GM21529 (cell line): ENCODE measurements at regions not wholly inside any gene's neighbourhood (a gene's known extent, or its start where the extent isn't known, plus 50 kb on each side); places are given as distances from the start of the nearest gene placed in this dataset.

Source experiments
- ATAC-seq: cut with Tn5 transposase; IDR thresholded peaks from one replicate; pipeline ENCODE4 v1.9.1; 2021; ENCODE audit not compliant: unreplicated experiment

DNA sequence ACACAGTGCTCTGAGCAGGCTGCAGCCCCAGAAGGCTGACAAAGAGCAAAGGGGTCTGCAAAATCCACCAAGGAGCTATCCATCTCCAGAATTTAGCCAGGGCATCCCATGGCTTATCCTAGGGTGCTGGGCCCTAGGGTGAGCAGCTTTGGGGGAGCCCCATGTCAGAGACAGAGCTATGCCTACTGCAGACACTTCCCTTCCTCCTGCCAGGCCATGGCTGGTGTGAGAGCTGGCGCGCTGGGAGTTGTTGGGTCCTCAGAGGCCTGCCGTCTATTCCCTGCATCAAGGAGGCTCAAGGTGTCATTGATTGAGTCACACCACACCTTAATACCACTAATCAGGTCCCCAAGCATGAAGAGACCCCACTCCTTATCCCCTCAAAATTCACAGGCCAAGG lies 85.3 kb upstream of the TP53I11 start:
- no peak for ATAC-seq

DNA sequence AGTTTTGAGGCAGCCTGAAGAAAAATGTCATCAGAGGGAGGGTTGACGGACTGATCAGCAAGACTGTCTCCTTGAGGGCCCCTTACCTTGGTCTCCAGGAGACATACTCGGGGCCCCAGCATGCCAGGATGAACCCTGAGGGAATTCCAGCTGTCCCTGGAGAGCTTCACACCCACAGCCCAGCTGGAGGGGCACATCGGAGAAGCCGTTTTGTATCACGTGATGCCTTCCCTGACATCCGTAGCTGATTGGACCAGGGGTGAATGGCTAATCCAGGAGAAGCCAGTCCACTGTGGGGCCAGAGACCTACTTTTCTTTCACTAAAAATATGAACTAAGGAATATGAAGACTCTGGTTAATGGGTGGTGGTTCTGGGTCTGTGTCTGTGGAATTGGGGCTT lies 86.0 kb upstream of the TP53I11 start:
- no peak for ATAC-seq

DNA sequence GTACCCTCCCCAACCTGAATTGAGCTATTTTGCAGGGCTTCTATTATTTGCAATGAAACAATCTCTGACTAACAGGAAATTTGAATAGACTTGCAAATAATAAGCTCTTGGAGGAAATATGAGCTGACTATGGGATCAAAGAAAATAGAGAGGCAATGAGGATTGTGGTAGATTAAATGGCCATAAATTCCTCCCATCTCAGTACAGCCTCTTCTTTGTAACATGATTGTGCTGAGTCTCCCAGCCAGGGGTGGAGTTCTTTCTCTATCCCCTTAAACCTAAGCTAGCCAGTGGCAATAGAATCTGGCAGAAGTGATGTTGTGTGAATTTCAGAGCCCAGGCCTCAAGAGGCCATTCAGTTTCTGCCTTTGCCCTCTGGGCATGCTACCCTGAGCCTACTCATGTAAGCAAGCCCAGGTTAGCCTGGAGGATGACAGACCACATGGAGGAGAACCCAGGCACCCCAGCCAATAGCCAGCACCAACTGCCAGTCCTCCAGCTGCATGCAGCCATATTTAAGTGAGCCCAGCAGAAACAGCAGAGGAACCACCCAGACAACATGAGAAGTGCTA lies 86.8 kb upstream of the TP53I11 start:
- no peak for ATAC-seq

DNA sequence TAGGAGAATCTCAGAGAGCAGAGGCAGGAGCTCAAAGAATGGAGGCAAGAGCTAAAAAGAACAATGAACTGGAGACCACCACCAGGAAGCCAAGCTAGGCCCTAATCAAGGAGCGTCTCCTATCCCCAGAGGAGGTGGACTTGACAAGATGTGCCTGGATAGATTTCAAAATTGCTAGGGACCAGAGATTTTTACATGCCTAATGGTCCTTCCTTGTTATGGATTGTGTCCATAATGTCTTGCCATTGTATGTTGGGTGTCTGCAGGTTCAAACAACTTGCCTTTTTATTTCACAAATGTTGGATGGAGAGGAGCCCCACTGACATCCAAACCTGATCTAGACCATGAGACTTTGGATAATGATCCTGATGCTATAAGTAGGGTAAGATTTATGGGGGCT lies 88.2 kb upstream of the TP53I11 start:
- ATAC-seq: no peak

DNA sequence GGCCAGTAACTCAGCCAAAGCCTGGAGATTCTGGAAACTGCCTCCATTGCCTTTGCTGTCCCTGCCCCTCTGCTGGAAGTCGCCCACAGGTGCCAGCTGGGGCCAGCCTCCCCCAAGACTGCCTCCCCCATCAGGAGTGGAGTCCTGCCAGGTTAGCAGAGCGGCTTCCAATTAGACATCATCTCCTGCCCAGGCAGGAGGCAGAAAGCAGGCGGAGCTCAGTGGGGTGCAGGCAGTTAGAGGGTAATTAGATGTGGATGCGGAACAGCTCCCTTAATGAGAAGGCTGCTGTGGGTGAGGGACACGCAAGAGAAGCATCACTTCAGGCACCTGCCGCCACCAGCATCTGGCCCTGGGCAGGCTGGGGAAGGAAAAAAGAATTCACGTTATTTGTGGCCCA lies 90.9 kb upstream of the TP53I11 start:
- ATAC-seq: no peak

DNA sequence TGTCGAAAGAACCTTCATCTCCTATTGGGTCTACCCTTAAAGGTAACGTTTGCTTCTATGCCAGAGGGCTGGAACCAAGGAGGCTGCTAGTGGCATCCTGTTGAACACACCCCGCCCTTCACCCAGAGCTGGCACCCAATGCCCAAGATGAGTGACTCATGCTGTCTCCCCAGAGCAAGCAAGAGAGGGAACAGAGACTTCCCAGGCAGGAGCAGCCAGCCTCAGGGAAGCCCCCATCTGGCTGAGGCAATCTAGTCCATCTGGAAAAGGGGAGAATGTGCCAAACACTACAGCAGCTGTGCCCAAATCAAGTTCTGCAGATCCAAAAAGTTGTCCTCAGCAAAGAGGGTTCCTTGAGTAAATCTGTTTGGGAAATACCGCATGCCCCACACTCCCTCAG lies 91.9 kb upstream of the TP53I11 start:
- ATAC-seq: no peak

DNA sequence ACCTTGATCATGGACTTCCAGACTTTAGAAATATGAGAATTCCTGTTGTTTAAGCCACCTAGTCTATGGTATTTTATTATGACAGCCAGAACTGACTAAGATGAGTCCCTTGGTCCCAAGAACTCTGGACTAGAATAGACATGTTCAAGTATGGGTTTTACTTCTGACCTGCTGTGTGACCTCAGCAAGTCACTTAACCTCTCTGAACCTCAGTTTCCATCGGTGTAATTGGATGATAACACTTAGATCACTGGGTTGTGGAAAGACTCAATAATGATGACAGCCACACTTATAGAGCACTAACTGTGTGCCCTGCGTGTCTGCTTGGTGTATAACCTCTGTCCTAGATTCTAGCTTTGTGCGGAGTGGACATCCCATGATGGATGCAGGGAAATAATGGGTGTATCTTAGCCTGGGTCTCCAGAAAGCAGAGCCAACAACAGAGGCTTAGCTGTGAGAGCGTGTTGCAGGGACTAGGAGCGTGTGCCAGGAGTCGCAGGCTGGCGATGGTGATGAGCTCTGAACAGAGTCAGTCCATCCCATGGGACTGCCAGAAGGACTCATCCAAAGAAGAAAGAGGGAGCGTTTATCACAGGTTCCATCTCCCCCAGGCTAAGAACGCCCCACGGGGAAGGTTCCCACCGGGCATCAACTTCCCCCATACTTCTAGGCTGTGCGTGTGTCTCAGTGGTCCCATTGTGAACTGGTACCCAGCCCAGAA lies 93.2 kb upstream of the TP53I11 start:
- ATAC-seq: no peak

DNA sequence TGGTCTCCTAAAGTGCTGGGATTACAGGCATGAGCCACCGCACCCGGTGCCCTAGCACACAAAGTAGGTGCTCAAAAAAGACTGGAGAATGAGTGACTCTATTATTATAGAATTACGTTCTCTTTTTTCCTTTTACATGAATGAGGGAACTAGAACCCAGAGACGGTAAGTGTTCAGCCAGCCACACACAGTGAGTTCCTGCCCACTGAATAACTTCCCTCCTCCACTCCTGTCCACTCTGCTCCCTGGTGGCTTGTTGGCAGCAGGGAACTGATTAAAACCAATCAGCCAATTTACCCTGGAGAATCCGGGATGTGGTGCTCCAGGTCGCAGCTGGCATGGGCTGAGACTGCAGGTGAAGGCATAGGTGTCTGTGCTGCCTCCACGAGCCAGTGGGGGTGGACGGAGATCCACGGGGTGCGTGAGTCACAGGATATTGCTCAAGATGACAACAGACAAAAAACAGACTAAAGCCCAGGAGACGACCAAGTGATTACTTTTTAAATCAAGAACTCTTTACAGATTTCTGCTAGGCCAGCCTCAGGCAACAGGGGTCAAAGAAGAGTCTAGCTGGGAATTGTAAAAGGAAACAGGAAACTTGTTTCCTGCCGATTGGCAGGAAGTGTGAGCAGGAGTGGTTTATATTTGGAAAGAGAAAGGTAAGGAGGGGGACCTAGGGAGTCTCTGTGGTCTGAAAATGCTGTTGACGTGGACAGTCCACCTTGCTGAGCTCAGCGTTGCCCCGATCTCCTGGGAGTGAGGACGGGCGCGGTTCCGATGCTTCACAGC lies 95.2 kb upstream of the TP53I11 start:
- ATAC-seq: no peak

DNA sequence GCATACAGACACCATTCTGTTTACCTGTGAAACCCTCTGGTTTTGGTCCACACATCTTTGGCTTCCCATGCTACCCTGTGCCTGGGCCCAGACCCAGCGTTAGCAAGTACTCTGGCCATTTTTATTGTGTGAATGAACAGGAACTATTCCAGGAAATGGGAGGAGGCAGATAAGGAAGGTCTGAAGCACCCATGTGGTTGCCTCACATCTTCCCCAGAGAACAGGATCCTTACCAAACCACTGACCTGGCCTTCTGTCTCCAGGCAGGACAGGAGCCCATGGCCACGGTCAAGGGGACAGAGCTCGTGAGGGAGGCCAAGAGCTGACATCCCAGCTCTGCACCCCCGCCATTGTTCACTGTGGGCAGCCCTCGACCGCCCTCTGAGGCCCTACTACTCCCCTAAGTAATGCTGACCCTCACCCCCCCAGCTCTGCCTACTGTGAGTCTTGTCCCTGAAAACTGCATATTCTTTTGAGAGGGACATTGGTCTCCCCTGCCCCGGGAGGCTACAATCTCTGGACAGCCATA lies 97.7 kb upstream of the TP53I11 start:
- no peak for ATAC-seq

DNA sequence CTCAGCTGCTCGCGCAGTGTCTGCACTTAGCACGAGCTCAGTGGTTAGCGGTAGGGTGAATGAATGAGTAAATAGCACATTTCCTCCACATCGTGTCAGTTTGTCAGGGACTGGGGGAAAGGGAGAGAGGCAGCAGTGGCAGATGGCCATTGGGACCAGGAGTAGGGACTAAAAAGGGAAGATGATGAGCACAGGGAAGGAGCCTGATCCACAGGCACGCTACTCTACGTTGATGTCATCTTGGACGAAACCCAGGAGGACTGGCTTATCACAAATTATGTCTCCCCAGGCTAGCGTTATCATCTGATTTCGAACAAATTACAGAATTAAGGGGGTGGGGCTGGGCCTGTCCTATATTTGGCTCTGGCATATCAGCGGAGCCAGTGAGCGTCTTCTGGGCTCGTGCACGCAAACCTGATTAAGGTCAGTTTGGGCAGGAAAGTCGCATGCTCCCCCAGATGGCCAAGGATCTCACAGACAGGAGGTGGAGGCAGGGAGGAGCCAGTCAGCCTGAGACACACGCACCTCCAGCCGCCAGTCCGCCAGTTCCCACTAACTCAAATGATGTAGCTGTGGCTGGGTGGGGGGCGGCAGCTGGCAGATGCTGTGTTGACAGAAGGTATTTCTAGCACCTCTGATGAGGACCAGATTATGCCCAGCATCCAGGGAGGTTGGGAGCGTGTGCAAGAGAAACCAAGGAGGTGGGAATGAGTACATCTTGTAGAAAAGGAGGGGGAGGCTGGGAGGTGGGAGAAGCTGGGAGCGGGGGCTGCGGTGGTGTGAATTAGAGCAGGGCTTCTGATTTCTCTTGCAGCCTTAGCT lies 97.4 kb upstream of the PRDM11 start:
- ATAC-seq: no peak

DNA sequence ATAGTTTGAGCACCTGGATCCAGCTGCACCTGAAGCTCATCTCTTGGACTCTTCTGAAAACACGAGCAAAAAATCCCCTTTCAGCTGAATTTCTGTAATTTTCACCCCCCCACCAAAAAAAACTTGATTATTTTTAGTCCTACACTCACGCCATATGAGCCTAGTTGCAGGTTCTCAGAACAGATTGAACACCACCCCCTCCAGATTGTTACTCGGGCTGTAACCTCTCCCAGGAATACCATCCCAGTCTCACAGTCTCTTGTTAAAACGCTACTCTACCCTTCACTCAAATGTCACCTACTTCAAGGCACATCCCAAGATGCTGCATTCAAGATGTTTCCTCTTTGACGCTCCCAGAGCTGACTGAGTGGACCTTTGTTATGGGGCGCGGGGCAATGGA lies 96.3 kb upstream of the PRDM11 start:
- ATAC-seq: no peak

DNA sequence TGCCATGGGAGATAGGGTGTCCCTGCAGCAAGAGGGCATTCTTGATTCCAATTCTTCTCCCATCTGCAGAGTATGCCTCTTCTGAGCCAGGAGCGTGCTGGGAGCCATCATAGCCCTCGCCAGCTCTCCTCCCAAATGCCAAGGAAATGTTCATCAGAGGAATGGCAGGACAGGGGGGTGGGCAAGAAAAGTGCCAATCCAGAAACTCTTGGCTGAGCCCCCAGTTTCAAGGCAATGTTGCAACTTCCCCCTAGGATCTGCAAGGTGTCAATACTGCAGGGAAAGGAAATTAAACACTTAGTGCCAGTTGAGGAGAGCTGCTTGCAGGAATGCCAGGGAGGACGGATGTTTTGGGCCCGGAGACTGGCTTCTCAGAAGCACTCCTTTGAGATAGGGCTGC lies 94.8 kb upstream of the PRDM11 start:
- no peak for ATAC-seq

DNA sequence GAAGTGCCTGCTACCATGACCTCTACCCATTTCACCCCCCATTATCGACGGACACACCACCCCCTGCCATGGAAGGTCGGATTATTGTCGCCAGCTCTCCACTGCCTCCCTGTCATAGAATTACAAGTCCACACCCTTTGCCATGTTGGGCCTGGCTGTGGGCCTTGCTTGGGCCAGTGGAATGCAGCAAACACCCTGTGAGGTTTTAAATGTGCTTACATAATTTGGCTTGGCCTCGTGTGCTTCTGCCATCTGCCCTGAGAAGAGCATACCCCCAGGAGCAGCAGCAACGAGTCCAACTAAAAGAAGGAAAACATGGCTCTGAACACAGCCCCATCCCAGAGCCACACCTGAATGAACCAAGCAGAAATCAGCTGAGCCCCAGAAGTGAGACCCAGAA lies 94.1 kb upstream of the PRDM11 start:
- no peak for ATAC-seq

DNA sequence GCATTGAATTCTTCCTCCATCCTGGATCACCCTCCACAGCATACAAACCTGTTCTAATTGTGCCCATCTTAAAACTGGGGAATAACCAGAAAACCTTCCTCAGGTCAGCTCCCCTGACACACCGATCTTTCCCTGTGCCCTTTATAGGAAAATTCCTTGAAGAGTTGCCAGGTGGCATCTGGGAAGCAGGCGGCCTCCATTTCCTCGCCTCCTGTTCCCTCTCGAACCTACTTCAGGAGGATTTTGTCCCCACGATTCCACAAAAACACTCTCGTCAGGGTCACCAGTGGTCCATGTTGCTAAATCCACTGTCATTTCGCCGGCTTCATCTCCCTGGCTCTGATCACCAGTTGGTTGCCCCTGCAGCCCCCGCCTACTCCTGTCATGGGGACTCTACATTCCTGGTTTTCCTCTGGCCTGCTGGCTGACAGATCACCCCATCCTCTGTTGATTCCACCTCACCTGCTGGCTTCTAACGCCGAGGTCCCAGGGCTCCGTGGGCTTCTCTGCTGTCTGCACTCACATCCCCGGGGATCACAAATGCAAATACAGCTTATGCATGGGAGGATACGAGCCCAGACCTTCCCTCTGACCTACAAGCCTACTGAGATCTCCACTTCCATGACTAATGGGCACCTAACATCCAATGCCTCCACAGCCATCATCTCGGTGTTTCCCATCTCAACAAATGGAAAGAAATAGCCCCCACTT lies 92.5 kb upstream of the PRDM11 start:
- no peak for ATAC-seq

DNA sequence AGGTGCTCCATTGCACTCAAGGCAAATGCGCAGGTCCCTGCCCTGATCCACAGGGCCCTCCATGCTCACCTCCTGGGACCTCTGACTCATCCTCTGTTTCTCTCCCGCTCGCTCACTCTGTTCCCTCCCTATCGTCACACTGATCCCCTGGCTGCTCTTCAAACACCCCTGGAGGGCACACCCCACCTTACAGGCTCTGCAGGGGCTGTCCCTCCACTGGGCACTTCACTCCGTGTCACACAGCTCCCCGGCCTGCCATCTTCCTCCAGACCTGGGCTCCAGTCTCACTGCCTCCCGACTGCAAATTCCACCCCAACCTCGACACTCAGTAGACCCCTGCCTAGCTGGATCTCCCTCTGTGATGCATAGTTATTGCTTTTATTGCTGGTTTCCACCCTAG lies 91.5 kb upstream of the PRDM11 start:
- no peak for ATAC-seq

DNA sequence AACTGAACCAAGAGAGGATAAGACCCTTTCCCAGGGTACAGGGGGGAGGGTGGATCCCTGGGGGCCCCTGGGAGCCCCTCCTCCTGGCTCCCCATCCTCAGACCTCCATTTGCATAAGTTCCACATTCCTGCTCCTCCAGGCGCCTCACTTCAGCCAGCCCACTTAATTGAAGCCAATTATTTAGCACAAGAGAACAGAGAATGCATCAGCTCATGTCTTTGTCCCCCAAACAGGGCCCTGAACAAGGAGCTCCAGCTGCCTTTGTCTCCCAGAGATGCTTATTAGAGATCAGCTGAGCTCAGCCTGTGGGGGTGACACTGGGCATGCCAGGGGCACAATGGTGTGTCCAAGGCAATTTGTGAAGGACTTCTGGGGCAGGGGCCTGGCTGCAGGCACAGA lies 89.9 kb upstream of the PRDM11 start:
- no peak for ATAC-seq

DNA sequence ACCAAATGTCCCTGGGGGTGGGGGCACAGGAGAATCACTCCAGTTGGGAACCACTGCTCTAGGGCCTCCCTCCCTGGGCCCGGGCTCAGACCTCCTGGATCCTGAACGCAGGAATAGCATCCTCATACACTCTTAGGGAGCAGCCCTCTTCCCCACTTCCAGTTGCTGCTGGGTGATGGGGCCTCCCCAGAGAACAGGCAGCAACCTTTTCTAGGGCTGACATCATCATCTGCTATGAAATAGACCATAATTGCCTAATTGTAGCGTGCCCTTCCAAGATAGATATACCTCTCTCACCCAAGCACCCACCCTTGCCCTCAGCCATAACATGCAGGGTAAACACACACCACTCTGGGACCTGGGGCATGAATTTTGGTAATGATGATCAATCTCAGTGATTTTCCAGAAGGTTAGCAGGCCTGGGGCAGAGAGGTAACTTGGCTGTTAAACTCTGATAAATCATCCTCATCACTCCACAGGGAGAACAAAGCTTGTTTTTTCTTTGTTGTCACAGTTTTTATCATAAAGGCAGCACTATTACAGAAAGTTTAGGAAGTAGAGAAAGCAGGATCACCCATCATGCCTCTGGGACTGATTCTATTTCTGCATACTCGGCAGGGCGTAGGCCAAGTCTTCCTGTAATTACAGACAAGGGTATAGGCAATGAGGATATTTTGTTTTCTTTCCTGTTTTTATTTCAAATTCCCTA lies 88.3 kb upstream of the PRDM11 start:
- ATAC-seq: no peak

DNA sequence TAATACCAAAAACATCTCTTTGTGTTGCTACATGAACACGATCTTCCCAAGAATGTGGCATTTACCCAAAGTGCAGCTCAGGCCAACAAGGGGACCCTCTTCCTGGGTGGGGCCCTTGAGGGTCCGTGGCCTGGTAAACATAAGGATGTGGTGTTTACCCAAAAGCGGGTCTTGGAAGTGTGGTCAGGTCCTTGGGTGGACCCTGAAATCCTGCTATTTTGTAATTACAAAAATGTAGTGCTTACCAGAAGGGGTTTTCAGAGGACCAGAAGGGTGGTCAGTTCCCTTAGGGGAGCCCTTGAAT lies 87.8 kb upstream of the PRDM11 start:
- ATAC-seq: no peak

DNA sequence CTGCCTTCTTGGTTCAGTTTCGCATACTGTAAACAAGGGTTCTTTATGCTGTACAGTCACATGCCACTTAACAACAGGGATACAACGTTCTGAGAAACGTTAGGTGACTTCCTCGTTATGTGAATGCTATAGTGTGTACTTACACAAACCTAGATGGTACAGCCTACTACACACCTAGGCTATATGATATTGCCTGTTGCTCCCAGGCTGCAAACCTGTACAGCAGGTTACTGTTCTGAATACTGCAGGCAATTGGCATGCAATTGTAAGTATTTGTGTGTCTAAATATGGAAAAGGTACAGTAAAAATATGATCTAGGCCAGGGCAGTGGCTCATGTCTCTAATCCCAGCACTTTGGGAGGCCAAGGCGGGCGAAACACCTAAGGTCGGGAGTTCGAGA lies 85.7 kb upstream of the PRDM11 start:
- no peak for ATAC-seq

DNA sequence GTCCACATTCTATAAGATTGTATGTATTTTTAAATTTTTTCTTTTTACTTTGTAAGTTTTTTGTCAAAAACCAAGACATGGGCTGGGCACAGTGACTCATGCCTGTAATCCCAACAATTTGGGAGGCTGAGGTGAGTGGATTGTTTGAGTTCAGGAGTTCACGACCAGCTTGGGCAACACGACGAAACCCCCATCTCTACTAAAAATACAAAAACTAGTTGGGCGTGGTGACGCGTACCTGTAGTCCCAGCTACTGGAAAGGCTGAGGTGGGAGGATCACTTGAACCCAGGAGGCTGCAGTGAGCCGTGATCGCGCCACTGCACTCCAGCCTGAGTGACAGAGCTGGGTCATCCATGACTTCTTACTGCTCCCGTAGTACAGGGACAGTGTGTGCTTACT lies 84.8 kb upstream of the PRDM11 start:
- no peak for ATAC-seq
